Keratinocyte (primary cell): ENCODE measurements at regions not wholly inside any gene's neighbourhood (a gene's known extent, or its start where the extent isn't known, plus 50 kb on each side); places are given as distances from the start of the nearest gene placed in this dataset.

Experiments
- CTCF ChIP-seq, 3 experiments: IDR thresholded peaks in 1 of 3; conservative IDR thresholded peaks in 1 of 3; optimal IDR thresholded peaks in 1 of 3; 2 replicates in 2 of 3; 3 replicates in 1 of 3; pipeline versions ENCODE3 to v1.5.1; 2011; ENCODE audit warnings: low read length in 3 of 3, mild to moderate bottlenecking in 3 of 3, moderate library complexity in 2 of 3, control low read depth in 1 of 3, inconsistent platforms in 1 of 3; ENCODE audit not compliant: insufficient read depth in 2 of 3; ENCODE audit errors: extremely low read depth in 1 of 3
- EZH2 ChIP-seq: IDR thresholded peaks from one replicate; pipeline ENCODE4 v1.6.1; 2012; ENCODE audit warnings: inconsistent platforms, mild to moderate bottlenecking, low read length, moderate library complexity

GRCh38 chr14:83287300-83287699 is 1753.6 kb upstream of the SEL1L start:
- no peak for TF ChIP-seq CTCF (optimal IDR thresholded peaks at IDR 0.05 in 1 of 3, IDR thresholded peaks at IDR 0.05 in 1 of 3, conservative IDR thresholded peaks at IDR 0.05 in 1 of 3; ENCODE audit: extremely low read depth in 1 of 3, insufficient read depth in 2 of 3, low read length in 3 of 3)
- TF ChIP-seq EZH2 = no peak
